GM21367 (cell line): ENCODE measurements at regions not wholly inside any gene's neighbourhood (a gene's known extent, or its start where the extent isn't known, plus 50 kb on each side); places are given as distances from the start of the nearest gene placed in this dataset.
"Not testable (repeated sequence)": the region's sequence is repeated elsewhere in the genome, so short reads cannot be mapped to it uniquely, and the experiment has no call there.

ENCODE experiments used
- ATAC-seq: cut with Tn5 transposase; IDR thresholded peaks from one replicate; pipeline ENCODE4 v1.9.1; 2021; ENCODE audit not compliant: unreplicated experiment

- no peak for ATAC-seq
Measured at GRCh38 chr2:878245-878930, 72.3 kb upstream of the SNTG2 start.

GRCh38 chr2:877747-878146 is 72.9 kb upstream of the SNTG2 start:
- ATAC-seq: no peak

GRCh38 chr2:875687-876615 is 74.7 kb upstream of the SNTG2 start:
- ATAC-seq: no peak

- no peak for ATAC-seq
Measured at GRCh38 chr2:873651-874580, 76.7 kb upstream of the SNTG2 start.

- ATAC-seq: no peak
Measured at GRCh38 chr2:873027-873426, 77.6 kb upstream of the SNTG2 start.

- ATAC-seq: no peak
Measured at GRCh38 chr2:871926-872680, 78.5 kb upstream of the SNTG2 start.

GRCh38 chr2:871175-871727 is 79.4 kb upstream of the SNTG2 start:
- no peak for ATAC-seq

GRCh38 chr2:870426-870825 is 80.2 kb upstream of the SNTG2 start:
- ATAC-seq: no peak

- ATAC-seq: no peak
Measured at GRCh38 chr2:869894-870293, 80.8 kb upstream of the SNTG2 start.

- no peak for ATAC-seq
Measured at GRCh38 chr2:869357-869871, 81.2 kb upstream of the SNTG2 start.

GRCh38 chr2:868857-869256 is 81.8 kb upstream of the SNTG2 start:
- not testable (repeated sequence) for ATAC-seq

- ATAC-seq: no peak
Measured at GRCh38 chr2:867296-867695, 83.4 kb upstream of the SNTG2 start.

- ATAC-seq: no peak
Measured at GRCh38 chr2:866887-867286, 83.8 kb upstream of the SNTG2 start.

GRCh38 chr2:866009-866680 is 84.5 kb upstream of the SNTG2 start:
- no peak for ATAC-seq

- no peak for ATAC-seq
Measured at GRCh38 chr2:864501-865106, 86.0 kb upstream of the SNTG2 start.

GRCh38 chr2:863732-864450 is 86.8 kb upstream of the SNTG2 start:
- no peak for ATAC-seq

- no peak for ATAC-seq
Measured at GRCh38 chr2:862731-863466, 87.8 kb upstream of the SNTG2 start.

- ATAC-seq: no peak
Measured at GRCh38 chr2:862355-862687, 88.3 kb upstream of the SNTG2 start.
